ENCODE measurements at regions not wholly inside any gene's neighbourhood (a gene's known extent, or its start where the extent isn't known, plus 50 kb on each side); places are given as distances from the start of the nearest gene placed in this dataset.

DNA sequence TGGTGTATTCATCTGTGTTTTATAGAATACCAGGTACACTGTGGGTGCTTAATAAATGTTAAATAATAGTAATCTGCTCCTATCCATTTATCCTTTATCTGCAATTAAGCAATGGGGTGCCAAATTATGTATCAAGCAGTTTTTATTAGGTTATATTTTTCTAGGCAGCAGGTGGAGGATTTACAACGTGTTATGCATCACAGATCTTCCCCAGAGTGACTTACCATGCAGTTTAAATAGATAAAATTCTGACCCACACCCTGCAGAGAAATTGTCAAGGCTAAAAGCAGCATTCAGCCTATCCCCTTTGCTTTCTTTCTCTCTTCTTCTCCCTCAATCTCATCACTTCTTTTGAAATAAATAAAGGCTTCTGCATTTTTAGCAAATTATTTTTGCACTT lies 306.4 kb downstream of the CXXC4 start:
- TF ChIP-seq EZH2phosphoT487 (IDR thresholded peaks at IDR 0.05; ENCODE audit: low read depth, severe bottlenecking, unreplicated experiment) = no peak
- no peak for TF ChIP-seq EZH2 (IDR thresholded peaks at IDR 0.05; ENCODE audit: borderline replicate concordance)
- TF ChIP-seq CTCF (IDR thresholded peaks at IDR 0.05; ENCODE audit: poor library complexity) = no peak
- Histone ChIP-seq H3K9me3 (ENCODE audit: low read depth) (no peaks in the 10 kb centered on the region), H3K4me3 (no peak overlapping the region), H2AFZ (no peak overlapping the region), H3K27ac (no peak overlapping the region), H3K27me3 (no peaks in the 10 kb centered on the region), H4K20me1 (ENCODE audit: insufficient read depth, poor library complexity, severe bottlenecking) (no peaks in the 10 kb centered on the region), H3K4me1 (ENCODE audit: insufficient read depth) (no peaks in the 10 kb centered on the region), H3K9me2 (replicated peaks; ENCODE audit: insufficient read depth) (no peaks in the 10 kb centered on the region), H3K4me2 (no peak overlapping the region), H3K79me2 (no peaks in the 10 kb centered on the region), H3K36me3 (replicated peaks; ENCODE audit: insufficient read depth, low read depth) (no peaks in the 10 kb centered on the region)
- WGBS (ENCODE audit: low lambda C conversion rate, missing lambda C conversion rate) = 19% methylated on average over 1 of the region's 1 CpG
- no peak for DNase-seq (ENCODE audit: low spot score)

GRCh38 chr4:104169437-104169836 lies 325.3 kb downstream of the CXXC4 start:
- 78% methylated on average over 1 of the region's 1 CpG for WGBS (ENCODE audit: low lambda C conversion rate, missing lambda C conversion rate)
- Histone ChIP-seq H4K20me1 (ENCODE audit: insufficient read depth, poor library complexity, severe bottlenecking) (no peaks in the 10 kb centered on the region), H3K27ac (no peak overlapping the region), H3K27me3 (no peaks in the 10 kb centered on the region), H3K9me3 (ENCODE audit: low read depth) (no peaks in the 10 kb centered on the region), H3K79me2 (no peaks in the 10 kb centered on the region), H3K36me3 (replicated peaks; ENCODE audit: insufficient read depth, low read depth) (no peaks in the 10 kb centered on the region), H3K4me3 (no peak overlapping the region), H3K4me1 (ENCODE audit: insufficient read depth) (no peaks in the 10 kb centered on the region), H3K9me2 (replicated peaks; ENCODE audit: insufficient read depth) (no peaks in the 10 kb centered on the region), H3K4me2 (no peak overlapping the region), H2AFZ (no peak overlapping the region)
- TF ChIP-seq EZH2 (IDR thresholded peaks at IDR 0.05; ENCODE audit: borderline replicate concordance) (no peak), CTCF (IDR thresholded peaks at IDR 0.05; ENCODE audit: poor library complexity) (no peak), EZH2phosphoT487 (IDR thresholded peaks at IDR 0.05; ENCODE audit: low read depth, severe bottlenecking, unreplicated experiment) (no peak)
- DNase-seq (ENCODE audit: low spot score) = no peak

GRCh38 chr4:104166749-104167148 lies 327.9 kb downstream of the CXXC4 start:
- TF ChIP-seq EZH2phosphoT487 (IDR thresholded peaks at IDR 0.05; ENCODE audit: low read depth, severe bottlenecking, unreplicated experiment) (no peak), EZH2 (IDR thresholded peaks at IDR 0.05; ENCODE audit: borderline replicate concordance) (no peak), CTCF (IDR thresholded peaks at IDR 0.05; ENCODE audit: poor library complexity) (no peak)
- Histone ChIP-seq H3K4me1 (ENCODE audit: insufficient read depth) (no peaks in the 10 kb centered on the region), H4K20me1 (ENCODE audit: insufficient read depth, poor library complexity, severe bottlenecking) (no peaks in the 10 kb centered on the region), H2AFZ (no peak overlapping the region), H3K4me2 (no peak overlapping the region), H3K4me3 (no peak overlapping the region), H3K9me3 (ENCODE audit: low read depth) (no peaks in the 10 kb centered on the region), H3K9me2 (replicated peaks; ENCODE audit: insufficient read depth) (no peaks in the 10 kb centered on the region), H3K27me3 (no peaks in the 10 kb centered on the region), H3K79me2 (no peaks in the 10 kb centered on the region), H3K36me3 (replicated peaks; ENCODE audit: insufficient read depth, low read depth) (no peaks in the 10 kb centered on the region), H3K27ac (no peak overlapping the region)
- DNase-seq (ENCODE audit: low spot score) = no peak
- 96% methylated on average over 1 of the region's 1 CpG for WGBS (ENCODE audit: low lambda C conversion rate, missing lambda C conversion rate)

GRCh38 chr4:104163820-104164219 lies 330.9 kb downstream of the CXXC4 start:
- TF ChIP-seq EZH2 (IDR thresholded peaks at IDR 0.05; ENCODE audit: borderline replicate concordance) (no peak), EZH2phosphoT487 (IDR thresholded peaks at IDR 0.05; ENCODE audit: low read depth, severe bottlenecking, unreplicated experiment) (no peak), CTCF (IDR thresholded peaks at IDR 0.05; ENCODE audit: poor library complexity) (no peak)
- Histone ChIP-seq H3K9me3 (ENCODE audit: low read depth) (no peaks in the 10 kb centered on the region), H3K36me3 (replicated peaks; ENCODE audit: insufficient read depth, low read depth) (no peaks in the 10 kb centered on the region), H3K4me1 (ENCODE audit: insufficient read depth) (no peaks in the 10 kb centered on the region), H4K20me1 (ENCODE audit: insufficient read depth, poor library complexity, severe bottlenecking) (no peaks in the 10 kb centered on the region), H3K9me2 (replicated peaks; ENCODE audit: insufficient read depth) (no peaks in the 10 kb centered on the region), H3K27ac (no peak overlapping the region), H3K27me3 (no peaks in the 10 kb centered on the region), H3K79me2 (no peaks in the 10 kb centered on the region), H2AFZ (no peak overlapping the region), H3K4me2 (no peak overlapping the region), H3K4me3 (no peak overlapping the region)
- WGBS (ENCODE audit: low lambda C conversion rate, missing lambda C conversion rate) = 52% methylated on average over 1 of the region's 1 CpG
- no peak for DNase-seq (ENCODE audit: low spot score)
